C1 segment of cervical spinal cord (tissue), 14 donors: ENCODE measurements at regions not wholly inside any gene's neighbourhood (a gene's known extent, or its start where the extent isn't known, plus 50 kb on each side); places are given as distances from the start of the nearest gene placed in this dataset.

Experiments used
- DNase-seq, 14 donors: peaks; one replicate each; lab custom pipeline; 2025; lab: John Stamatoyannopoulos, UW

- DNase-seq = no peak
These were observed 55.8 kb downstream of the KCNE4 start for GRCh38 chr2:223107825-223108224.

DNA sequence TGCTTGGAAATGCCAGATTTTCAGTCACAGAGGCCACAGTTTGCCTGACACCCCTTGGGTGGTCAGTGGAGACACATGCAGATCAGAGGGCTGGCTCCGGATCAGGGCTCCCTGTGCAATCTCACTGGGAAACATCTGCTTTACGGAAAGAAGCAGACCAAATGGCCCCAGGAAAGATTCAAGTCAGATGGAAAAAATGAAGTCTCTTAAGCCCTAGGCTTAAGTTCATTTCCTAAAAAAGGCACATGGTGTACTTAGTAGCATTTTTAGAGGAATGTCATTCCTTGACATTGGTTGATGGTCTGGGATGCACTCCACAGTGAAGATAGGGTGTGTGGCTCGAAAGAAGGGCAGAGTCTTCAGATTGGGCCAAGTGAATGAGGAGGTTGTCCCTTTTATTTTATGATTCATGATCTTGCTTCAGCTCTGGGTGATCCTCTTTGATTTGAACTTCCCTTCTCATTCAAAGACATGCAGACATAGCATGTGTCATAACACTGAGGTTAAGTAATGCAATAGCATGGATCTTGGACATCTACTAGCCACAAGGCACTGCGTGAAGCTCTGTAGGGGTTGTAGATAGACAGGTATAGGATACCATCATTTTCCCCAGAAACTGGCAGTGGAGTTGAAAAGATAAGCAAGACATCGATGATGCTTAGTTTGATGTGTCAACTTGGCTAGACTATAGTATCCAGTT lies 56.5 kb downstream of the KCNE4 start:
- DNase-seq = no peak

GRCh38 chr2:223109341-223109740 lies 57.4 kb downstream of the KCNE4 start:
- no peak for DNase-seq

DNA sequence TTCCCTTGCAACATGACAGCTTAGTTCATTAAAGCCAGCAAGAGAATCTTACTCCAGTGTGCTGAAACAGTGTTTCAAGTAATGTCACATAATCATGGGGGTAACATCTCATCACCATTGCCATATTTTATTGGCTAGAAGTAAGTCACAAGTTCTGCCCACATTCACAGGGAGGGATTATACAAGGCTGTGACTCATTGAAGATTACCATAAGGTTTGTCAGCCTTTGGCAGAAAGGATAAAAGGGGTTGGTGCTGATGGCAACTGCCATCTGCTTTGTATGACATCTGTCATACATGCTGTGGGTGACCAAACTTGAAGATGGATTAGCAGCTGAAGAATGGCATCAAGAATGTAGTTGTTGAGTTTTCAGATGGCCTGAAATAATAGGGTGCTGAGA lies 61.2 kb downstream of the KCNE4 start:
- no peak for DNase-seq

DNA sequence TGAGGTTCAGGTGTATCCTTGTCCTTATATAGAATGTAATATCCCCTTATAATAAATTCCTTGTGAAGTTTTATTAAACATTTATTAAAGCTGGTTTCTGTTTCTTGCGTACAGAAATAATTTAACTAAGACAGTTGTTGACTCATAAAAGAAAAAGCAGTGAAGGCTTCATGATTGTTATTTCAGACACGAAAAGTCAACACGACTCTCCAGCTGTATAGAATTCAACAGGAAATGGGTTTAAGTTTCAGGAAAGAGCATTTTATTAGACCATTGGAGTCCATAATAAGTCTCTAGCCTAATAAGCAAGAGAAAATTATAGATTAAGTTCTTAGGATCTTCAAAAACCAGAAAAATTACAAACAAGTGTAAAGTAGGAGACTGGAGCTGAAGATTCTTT lies 62.2 kb downstream of the KCNE4 start:
- DNase-seq = no peak

DNA sequence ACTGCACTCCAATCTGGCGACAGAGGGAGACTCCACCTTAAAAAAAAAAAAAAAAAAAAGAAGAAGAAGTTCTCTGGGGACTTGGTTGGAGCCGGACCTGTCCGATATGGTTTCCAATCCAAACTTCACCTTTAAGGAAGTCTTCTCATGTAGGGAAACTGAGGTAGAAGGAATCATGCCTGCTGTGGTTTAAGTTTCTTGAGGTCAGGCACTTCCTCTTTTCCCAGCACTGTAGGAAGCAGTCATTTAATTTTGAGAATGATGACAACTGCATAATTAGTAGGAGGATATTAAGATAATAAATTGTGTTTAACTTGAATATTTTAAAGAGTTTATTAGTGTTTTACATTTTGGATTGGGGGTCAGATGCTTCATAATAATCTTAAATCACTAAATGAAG lies 62.9 kb downstream of the KCNE4 start:
- no peak for DNase-seq

DNA sequence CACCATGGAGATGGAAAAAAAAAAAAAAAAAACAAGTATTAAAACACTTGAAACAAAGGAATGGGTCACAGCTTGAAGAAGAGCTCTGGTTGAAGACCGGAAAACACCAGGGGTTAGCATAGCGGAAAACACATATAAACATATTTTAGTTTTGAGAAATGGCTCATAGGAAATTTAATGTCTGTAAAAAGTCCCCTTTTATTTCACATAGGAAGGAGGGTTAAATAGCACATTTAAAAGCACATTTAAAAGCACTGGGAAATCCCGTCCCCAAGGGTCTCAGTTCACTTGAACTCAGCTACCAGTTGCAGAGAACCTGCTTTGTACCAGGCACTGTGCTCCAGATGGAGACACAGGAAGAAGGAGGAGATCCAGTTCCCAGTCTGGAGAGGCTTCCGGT lies 65.5 kb downstream of the KCNE4 start:
- no peak for DNase-seq

DNA sequence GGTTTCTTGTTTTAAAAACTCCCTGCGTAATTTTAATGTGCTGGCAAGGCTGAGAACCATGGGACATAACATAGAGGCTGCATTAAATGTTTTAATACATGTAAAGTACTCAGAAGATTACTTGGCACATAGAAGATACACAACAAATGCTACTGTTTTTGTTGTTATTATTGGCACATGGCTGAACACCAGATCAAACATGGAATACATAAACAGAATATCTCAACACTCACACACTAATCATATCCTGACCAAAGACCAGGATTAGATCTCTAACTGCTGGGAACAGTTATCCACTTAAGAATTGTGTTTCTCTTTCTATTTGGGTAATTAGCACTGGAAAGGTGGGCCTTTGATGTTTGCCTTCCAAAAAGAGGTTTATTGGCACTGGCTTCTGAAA lies 69.3 kb downstream of the KCNE4 start:
- DNase-seq = no peak

DNA sequence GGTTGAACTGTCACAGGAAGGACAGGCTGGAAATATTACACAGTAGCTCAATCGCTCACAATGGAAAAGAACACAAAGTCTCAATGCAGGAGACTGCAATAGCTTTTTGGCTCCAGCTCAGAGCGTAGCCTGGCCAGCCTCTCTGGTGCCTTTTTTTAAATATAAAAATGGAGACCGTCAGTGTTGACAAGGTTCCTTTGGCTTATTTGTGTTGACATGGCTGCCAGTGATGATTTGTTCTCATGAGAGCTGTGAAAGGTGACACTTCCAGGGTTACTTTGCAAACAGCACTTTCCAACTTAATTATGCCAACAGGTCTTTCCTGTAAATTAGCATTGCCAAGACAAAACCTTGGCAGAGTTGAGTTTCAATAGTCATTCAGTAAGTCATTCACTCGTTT lies 70.8 kb downstream of the KCNE4 start:
- DNase-seq = no peak

- DNase-seq = no peak
These were observed 72.0 kb downstream of the KCNE4 start for GRCh38 chr2:223123855-223124610.

DNA sequence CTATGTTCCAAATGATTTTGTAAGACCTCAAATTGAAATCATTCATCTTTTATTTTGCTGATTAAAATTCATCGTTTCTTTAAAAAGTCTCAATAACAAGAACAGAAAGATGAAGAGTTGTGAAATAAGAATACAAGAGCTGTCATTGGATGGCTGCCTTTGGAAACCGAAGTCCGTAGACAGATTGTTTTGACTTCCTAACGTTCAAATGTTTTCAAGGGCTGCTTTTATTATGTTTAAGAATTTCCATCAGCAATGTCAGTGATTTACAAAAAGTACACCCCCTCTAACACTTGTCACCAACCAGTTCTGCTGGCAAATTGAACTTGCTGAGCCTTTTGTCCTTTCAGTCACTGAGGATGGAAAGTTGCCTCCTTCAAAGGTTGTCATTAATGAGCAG lies 89.6 kb downstream of the KCNE4 start:
- DNase-seq = no peak

- no peak for DNase-seq
These were observed 90.1 kb downstream of the KCNE4 start for GRCh38 chr2:223142118-223142517.

DNA sequence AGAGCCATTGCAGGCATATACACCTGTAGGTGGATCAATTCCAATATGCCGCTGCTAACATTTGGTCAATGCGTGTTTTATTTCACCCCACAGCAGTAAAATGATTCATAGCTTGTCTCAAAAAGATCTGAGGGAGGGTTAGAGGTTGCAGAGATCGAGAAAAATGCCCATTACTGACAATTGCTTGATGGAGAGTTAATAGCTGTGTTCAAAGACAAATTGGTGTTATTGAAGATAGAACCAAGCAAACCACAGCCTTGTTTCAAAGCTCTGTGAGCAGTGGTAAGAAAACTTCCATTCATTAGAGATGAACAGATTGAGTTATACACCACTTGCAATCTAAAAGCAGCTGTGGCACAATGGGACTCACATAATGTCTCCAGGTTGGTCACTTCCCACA lies 95.4 kb downstream of the KCNE4 start:
- DNase-seq = no peak

- no peak for DNase-seq
These were observed 96.5 kb downstream of the KCNE4 start for GRCh38 chr2:223148516-223148915.

DNA sequence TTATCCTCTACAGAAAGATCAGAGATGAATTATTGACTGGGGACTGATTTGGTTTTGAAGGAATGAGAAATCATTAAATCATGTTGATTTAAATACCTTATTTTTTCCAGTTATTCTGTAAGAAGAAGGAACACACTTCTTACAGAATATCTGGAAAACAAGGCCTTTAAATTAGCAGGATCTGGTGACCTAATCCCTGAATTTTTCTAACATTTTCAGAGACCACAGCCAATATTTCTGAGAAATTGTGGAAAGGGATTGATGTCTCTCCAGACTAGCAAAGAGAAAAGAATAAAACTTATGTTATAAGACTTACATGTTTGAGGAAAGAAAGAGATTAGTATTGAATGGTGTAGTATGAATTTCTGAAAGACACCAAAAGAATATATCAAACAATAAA lies 104.0 kb downstream of the KCNE4 start:
- DNase-seq = no peak

DNA sequence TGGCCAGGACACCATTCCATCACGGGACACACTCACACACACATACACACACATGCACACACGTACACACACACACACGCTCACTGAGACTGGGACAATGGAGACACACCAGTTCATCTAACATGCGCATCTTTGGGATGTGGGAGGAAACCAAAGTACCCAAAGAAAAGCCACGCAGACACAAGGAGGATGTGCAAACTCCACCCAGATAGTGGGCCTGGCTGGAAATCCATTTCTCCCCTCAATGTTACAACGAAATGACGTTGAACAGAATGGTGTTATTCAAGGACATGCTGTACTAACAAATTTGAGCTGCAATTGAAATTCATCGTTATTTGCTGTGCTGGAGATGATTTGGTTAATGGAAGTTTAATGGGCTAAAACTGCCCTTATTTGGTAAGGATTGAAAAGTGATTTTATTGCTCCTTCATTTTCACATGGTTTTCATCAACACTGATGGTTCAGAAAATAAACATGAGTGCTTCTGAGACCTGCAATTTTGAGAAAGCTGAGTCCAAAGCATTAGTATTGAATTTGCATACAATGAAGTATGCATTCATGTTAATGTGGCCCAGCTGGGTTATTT lies 110.0 kb downstream of the KCNE4 start:
- no peak for DNase-seq

GRCh38 chr2:223165423-223166214 lies 113.6 kb downstream of the KCNE4 start:
- DNase-seq = no peak

GRCh38 chr2:223166215-223166493 lies 114.2 kb downstream of the KCNE4 start:
- DNase-seq = no peak

GRCh38 chr2:223166983-223167650 lies 115.1 kb downstream of the KCNE4 start:
- DNase-seq = no peak

DNA sequence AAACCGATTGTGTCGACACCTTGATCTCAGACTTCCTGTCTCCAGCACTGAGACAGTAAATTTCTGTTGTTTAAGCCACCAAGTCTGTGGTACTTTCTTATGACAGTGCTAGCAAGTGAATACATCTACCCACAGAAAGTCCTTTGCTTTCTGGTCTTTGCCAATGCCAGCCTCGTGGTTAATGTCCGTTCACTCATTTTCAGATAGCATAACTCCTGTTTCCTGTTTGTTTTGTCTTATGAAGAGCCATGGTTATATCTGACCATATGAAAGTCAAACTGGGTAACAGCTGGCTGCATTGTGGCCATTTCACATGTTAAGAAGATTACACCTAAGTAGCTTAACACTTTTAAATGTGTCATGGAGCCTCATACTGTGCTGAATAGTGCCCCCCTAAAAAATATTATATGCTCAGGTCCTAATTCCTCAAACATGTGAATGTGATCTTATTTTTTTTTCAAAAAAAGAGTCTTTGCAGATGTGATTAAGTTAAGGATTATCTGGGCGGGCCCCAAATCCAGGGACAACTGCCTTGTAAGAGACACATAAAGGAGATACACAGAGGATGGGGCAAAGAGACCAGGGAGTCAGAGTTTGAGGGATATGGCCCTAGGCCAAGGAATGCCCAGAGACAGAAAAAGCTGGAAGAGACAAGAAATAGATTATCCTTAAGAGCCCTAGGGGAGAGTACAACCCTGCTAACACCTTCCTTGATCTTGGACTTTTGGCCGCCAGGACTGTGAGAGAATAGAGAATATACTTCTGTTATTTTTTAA lies 118.0 kb downstream of the KCNE4 start:
- DNase-seq = no peak

- no peak for DNase-seq
These were observed 125.0 kb downstream of the KCNE4 start for GRCh38 chr2:223176970-223177369.
